ENCODE measurements at regions not wholly inside any gene's neighbourhood (a gene's known extent, or its start where the extent isn't known, plus 50 kb on each side); places are given as distances from the start of the nearest gene placed in this dataset.
A peak's percentile ranks its signal among the peaks of the same experiment; 100 is the strongest.
"Not testable (repeated sequence)": the region's sequence is repeated elsewhere in the genome, so short reads cannot be mapped to it uniquely, and the experiment has no call there.

DNA sequence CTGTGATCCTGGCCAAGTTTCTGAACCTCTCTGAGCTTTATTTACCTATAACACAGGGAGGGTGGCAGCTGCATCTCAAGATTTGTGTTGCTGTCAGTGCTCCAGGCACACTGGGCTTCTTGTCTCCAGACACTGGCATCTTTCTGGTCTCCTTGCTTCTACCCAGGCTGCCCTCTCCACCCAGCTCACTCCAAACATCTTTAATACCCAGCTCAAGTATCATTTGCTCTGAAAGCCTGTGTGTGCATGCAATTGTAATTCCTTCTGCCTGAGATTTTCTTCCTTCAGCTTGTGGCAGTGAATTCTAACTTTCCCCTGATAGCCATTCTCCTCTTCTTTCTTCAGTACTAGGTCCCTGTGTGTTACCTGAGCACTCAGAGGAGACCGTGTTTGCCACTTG lies 50.7 kb upstream of the USP7 start:
- H3K27ac ChIP-seq: no peak overlapping the region
- TF ChIP-seq ZFX (IDR thresholded peaks at IDR 0.05): no peak
- TF ChIP-seq CTCF (conservative IDR thresholded peaks at IDR 0.05): no peak

DNA sequence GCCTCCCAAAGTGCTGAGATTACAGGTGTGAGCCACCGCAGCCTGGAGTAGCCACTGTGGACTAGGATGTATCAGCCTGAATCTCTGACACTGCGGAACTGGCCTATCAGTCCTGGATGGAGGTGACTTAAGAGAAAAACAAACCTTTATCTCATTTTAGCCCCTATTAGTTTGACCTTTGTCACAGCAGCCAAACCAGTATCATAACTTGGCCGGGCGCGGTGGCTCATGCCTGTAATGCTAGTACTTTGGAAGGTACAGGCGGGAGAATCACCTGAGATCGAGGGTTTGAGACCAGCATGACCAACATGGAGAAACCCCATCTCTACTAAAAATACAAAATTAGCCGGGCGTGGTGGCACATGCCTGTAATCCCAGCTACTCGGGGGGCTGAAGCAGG lies 51.8 kb upstream of the USP7 start:
- no peak overlapping the region for H3K27ac ChIP-seq
- TF ChIP-seq CTCF (conservative IDR thresholded peaks at IDR 0.05) (no peak), ZFX (IDR thresholded peaks at IDR 0.05) (no peak)

- H3K27ac ChIP-seq: not testable (repeated sequence)
Observed at GRCh38 chr16:9016005-9016404, 52.3 kb upstream of the USP7 start.

GRCh38 chr16:9016824-9017223 lies 53.1 kb upstream of the USP7 start:
- TF ChIP-seq ZFX (IDR thresholded peaks at IDR 0.05) (no peak), CTCF (conservative IDR thresholded peaks at IDR 0.05) (no peak)
- H3K27ac ChIP-seq: no peak overlapping the region

DNA sequence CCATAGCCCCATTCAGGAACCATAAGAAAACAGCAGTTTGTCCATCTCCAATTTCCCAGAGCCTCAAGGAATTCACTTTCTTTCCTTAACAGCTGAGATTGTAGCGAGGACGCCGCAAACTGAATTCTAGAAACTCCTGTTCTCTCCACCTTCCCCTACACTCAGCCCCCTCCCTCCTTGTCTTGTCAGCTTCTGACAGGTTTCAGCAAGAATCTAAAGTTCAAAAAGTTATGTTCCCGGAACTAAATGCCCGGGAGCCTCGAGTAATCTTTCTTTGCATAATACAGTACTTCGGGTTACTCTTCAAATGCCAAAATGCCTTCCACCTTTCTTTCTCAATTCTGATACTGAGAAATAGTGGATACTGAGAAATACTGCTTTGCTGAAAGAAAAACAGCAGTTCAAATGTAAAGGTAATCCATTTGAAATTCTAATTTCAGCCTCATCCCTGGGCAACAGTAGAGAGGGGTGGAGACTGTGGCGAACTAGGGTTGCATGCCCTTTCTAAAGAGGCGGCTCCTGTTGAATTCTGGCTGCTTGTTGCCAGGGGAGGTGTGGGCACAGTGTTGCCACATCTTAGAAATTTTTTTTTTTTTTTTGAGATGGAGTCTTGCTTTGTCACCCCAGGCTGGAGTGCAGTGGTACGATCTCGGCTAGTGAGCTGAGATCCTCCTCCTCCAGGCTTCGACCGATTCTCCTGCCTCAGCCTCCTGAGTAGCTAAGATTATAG lies 63.5 kb upstream of the USP7 start:
- no peak overlapping the region for H3K27ac ChIP-seq
- TF ChIP-seq ZFX (IDR thresholded peaks at IDR 0.05): no peak
- TF ChIP-seq CTCF (conservative IDR thresholded peaks at IDR 0.05): no peak

GRCh38 chr16:9028491-9028890 lies 63.0 kb upstream of the HAPSTR1 start:
- not testable (repeated sequence) for H3K27ac ChIP-seq

- TF ChIP-seq CTCF (conservative IDR thresholded peaks at IDR 0.05) (no peak), ZFX (IDR thresholded peaks at IDR 0.05) (no peak)
- H3K27ac ChIP-seq: no peak overlapping the region
Observed at GRCh38 chr16:9031107-9031506, 60.3 kb upstream of the HAPSTR1 start.

GRCh38 chr16:9033125-9033830 lies 58.2 kb upstream of the HAPSTR1 start:
- TF ChIP-seq CTCF (conservative IDR thresholded peaks at IDR 0.05): peak; percentile 71
- TF ChIP-seq ZFX (IDR thresholded peaks at IDR 0.05): no peak
- H3K27ac ChIP-seq: no peak overlapping the region

All from C4-2B (cell line).